Uterus (tissue), 3 donors: ENCODE measurements at regions not wholly inside any gene's neighbourhood (a gene's known extent, or its start where the extent isn't known, plus 50 kb on each side); places are given as distances from the start of the nearest gene placed in this dataset.
"Not testable (repeated sequence)": the region's sequence is repeated elsewhere in the genome, so short reads cannot be mapped to it uniquely, and the experiment has no call there.

ENCODE experiments used
- DNase-seq, 2 donors: peaks; one replicate each; pipeline ENCODE4 v3.0.0-alpha.2; 2019 to 2020
- H3K27ac ChIP-seq, 2 donors: fragments of 200-600 bp; sonication (generic); 1 replicate in 1 of 2; 2 replicates in 1 of 2; pipeline ENCODE4 v1.5.1; 2016 to 2018
- H3K27me3 ChIP-seq, 2 donors: fragments of 200-600 bp; sonication (generic); one replicate each; pipeline ENCODE4 v1.5.1; 2018 to 2019; ENCODE audit warnings: control low read depth in 1 of 2
- H3K36me3 ChIP-seq, 2 donors: fragments of 200-600 bp; sonication (generic); one replicate each; pipeline ENCODE4 v1.5.1; 2019; ENCODE audit warnings: control low read depth in 1 of 2
- H3K4me1 ChIP-seq, 2 donors: fragments of 200-600 bp; sonication (generic); one replicate each; pipeline ENCODE4 v1.5.1; 2018 to 2019; ENCODE audit warnings: control low read depth in 1 of 2
- H3K4me3 ChIP-seq, 2 donors: fragments of 200-600 bp; sonication (generic); 1 replicate in 1 of 2; 2 replicates in 1 of 2; pipeline ENCODE4 v1.5.1; 2018 to 2019; ENCODE audit warnings: mild to moderate bottlenecking in 1 of 2
- H3K9me3 ChIP-seq, 2 donors: fragments of 200-600 bp; sonication (generic); one replicate each; pipeline ENCODE4 v1.5.1; 2019; ENCODE audit warnings: control low read depth in 1 of 2
- CTCF ChIP-seq, 4 experiments: fragments of 200-600 bp in 2 of 4; fragments of 450-650 bp in 2 of 4; sonication (generic) in 2 of 4; IDR thresholded peaks; one replicate each; pipeline ENCODE4 v1.5.1; 2016 to 2019; ENCODE audit warnings: antibody characterized with exemption in 4 of 4, mild to moderate bottlenecking in 2 of 4, moderate library complexity in 1 of 4
- POLR2A ChIP-seq, 2 donors: fragments of 450-650 bp; IDR thresholded peaks; one replicate each; pipeline ENCODE4 v1.6.1; 2016; ENCODE audit warnings: antibody characterized with exemption in 2 of 2, mild to moderate bottlenecking in 1 of 2, moderate library complexity in 1 of 2
- intact Hi-C: fragments of 100-400 bp; cut with DNase I; formaldehyde crosslinking; loops from one replicate; pipeline ENCODE4 v1.15.1; 2023; ENCODE audit warnings: low total_unique reads
- donor health status: DM: yes; HTN: yes; CAD: no.

- Histone ChIP-seq H3K4me3 (no peak overlapping the region), H3K4me1 (no peaks in the 10 kb centered on the region), H3K27me3 (no peaks in the 10 kb centered on the region), H3K36me3 (no peaks in the 10 kb centered on the region), H3K9me3 (no peaks in the 10 kb centered on the region), H3K27ac (no peak overlapping the region)
- DNase-seq, result no peak
- TF ChIP-seq POLR2A (IDR thresholded peaks at IDR 0.05), result no peak
- TF ChIP-seq CTCF (IDR thresholded peaks at IDR 0.05), result no peak
- intact Hi-C loops, result no loop called here
Observed at GRCh38 chr7:4345004-4345403, 337.1 kb upstream of the FOXK1 start.

GRCh38 chr7:4352069-4352468 is 330.0 kb upstream of the FOXK1 start:
- H3K27me3 ChIP-seq, result no peaks in the 10 kb centered on the region
- no peak overlapping the region for H3K27ac ChIP-seq
- H3K9me3 ChIP-seq, result no peaks in the 10 kb centered on the region
- intact Hi-C loops, result no loop called here
- TF ChIP-seq CTCF (IDR thresholded peaks at IDR 0.05) (no peak), POLR2A (IDR thresholded peaks at IDR 0.05) (no peak)
- no peaks in the 10 kb centered on the region for H3K4me1 ChIP-seq
- H3K4me3 ChIP-seq, result no peak overlapping the region
- no peaks in the 10 kb centered on the region for H3K36me3 ChIP-seq
- DNase-seq, result no peak

GRCh38 chr7:4361774-4362173 is 320.3 kb upstream of the FOXK1 start:
- Histone ChIP-seq H3K4me1 (no peaks in the 10 kb centered on the region), H3K9me3 (no peaks in the 10 kb centered on the region), H3K27me3 (peaks cover 0 to 3% of the 10 kb centered on the region in 2 donors), H3K27ac (no peak overlapping the region), H3K4me3 (no peak overlapping the region), H3K36me3 (no peaks in the 10 kb centered on the region)
- no peak for DNase-seq
- TF ChIP-seq POLR2A (IDR thresholded peaks at IDR 0.05) (no peak), CTCF (IDR thresholded peaks at IDR 0.05) (no peak)
- intact Hi-C loops, result no loop called here

- Histone ChIP-seq H3K9me3 (no peaks in the 10 kb centered on the region), H3K36me3 (no peaks in the 10 kb centered on the region), H3K27me3 (no peaks in the 10 kb centered on the region), H3K27ac (no peak overlapping the region), H3K4me3 (no peak overlapping the region), H3K4me1 (no peaks in the 10 kb centered on the region)
- TF ChIP-seq POLR2A (IDR thresholded peaks at IDR 0.05), result no peak
- no peak for TF ChIP-seq CTCF (IDR thresholded peaks at IDR 0.05)
- intact Hi-C loops, result no loop called here
- DNase-seq, result no peak
Observed at GRCh38 chr7:4383584-4383983, 298.5 kb upstream of the FOXK1 start.

- Histone ChIP-seq H3K36me3 (no peaks in the 10 kb centered on the region), H3K27me3 (no peaks in the 10 kb centered on the region), H3K4me1 (no peaks in the 10 kb centered on the region), H3K27ac (no peak overlapping the region), H3K4me3 (no peak overlapping the region), H3K9me3 (no peaks in the 10 kb centered on the region)
- TF ChIP-seq POLR2A (IDR thresholded peaks at IDR 0.05) (no peak), CTCF (IDR thresholded peaks at IDR 0.05) (no peak)
- DNase-seq, result no peak
- intact Hi-C loops, result no loop called here
Observed at GRCh38 chr7:4386190-4386589, 295.9 kb upstream of the FOXK1 start.

GRCh38 chr7:4391103-4391502 is 291.0 kb upstream of the FOXK1 start:
- H3K4me1 ChIP-seq, DNase-seq, H3K4me3 ChIP-seq, H3K27ac ChIP-seq, H3K36me3 ChIP-seq, intact Hi-C loops, H3K27me3 ChIP-seq, H3K9me3 ChIP-seq: not testable (repeated sequence)
